GM18868 (cell line): ENCODE measurements at regions not wholly inside any gene's neighbourhood (a gene's known extent, or its start where the extent isn't known, plus 50 kb on each side); places are given as distances from the start of the nearest gene placed in this dataset.

Source experiments
- ATAC-seq: cut with Tn5 transposase; IDR thresholded peaks from one replicate; pipeline ENCODE4 v1.9.1; 2021; ENCODE audit warnings: mild to moderate bottlenecking, moderate library complexity; ENCODE audit not compliant: unreplicated experiment

DNA sequence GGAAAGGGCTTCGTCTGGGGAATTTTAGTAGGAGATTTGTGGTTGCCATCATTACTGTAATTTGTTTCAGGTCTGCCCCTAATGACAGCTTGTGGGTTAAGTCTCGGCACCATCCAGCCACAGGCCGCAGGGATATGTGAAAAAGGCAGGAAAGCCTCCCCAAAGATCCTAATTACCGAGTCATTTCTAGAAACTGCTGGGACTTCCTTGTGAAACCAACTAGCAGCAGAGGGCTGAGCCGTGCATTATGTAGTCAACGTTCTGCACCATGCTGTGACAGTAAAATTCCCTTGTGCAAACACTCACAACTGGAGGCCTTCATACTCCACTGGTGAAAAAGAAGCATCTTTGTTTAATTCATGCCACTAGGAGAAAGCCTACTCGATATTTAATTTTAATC is 230.3 kb downstream of the MPDZ start:
- ATAC-seq, result no peak

DNA sequence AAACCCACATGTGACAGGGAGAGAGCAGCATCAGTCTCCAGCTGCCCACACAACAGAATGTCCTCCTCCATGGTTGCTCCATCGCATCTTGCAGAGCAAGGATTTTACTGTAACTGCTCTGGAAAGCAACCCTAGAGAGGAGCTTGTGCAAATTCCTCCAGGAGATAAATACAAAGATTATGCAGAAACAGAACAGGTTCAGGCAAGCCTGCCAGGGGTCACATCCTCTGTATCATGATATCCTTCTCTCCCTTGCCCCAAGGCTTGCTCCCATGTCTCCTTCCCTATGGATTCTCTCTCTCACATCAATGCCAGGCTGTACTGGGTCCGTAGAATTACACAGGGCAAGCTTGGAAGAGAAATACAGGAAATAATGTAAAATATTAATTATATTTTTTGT is 226.0 kb downstream of the MPDZ start:
- no peak for ATAC-seq

DNA sequence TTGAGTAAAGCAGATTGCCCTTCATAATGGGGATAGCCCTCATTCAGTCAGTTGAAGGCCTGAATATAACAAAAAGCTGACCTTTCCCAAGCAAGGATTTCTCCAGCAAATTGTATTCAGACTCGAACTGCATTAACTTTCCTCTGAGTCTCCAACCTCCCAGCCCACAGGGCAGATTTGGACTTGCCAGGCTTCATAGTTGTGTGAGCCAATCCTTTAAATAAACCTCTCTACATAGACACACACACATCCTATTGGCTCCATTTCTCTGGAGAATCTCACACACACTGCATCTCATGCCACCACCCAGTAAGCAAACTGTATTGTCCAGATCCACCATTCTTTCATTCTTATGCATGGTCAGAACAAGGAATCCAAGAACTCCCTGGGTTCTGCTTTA is 225.1 kb downstream of the MPDZ start:
- ATAC-seq, result no peak
